ENCODE measurements at regions not wholly inside any gene's neighbourhood (a gene's known extent, or its start where the extent isn't known, plus 50 kb on each side); places are given as distances from the start of the nearest gene placed in this dataset.

GRCh38 chr4:122293374-122294365 lies 85.1 kb upstream of the ADAD1 start:
- peaks cover 0 to 63% (median 0%) of the 10 kb centered on the region in 3 donors for H3K36me3 ChIP-seq
- no peak for DNase-seq
- no peaks in the 10 kb centered on the region for H3K27me3 ChIP-seq
- intact Hi-C loops (cut with DNase I): no loop called here
- WGBS, 2 donors: 80 to 93% methylated on average over 1 to 3 of the region's 12 CpGs
- no peaks in the 10 kb centered on the region for H3K4me1 ChIP-seq
- no peak overlapping the region for H3K4me3 ChIP-seq
- no peaks in the 10 kb centered on the region for H3K9me3 ChIP-seq
- H3K27ac ChIP-seq: no peak overlapping the region
- TF ChIP-seq CTCF (IDR thresholded peaks at IDR 0.05) (no peak), POLR2A (IDR thresholded peaks at IDR 0.05) (no peak)

- TF ChIP-seq POLR2A (IDR thresholded peaks at IDR 0.05): no peak
- no peak for TF ChIP-seq CTCF (IDR thresholded peaks at IDR 0.05)
- DNase-seq: no peak
- H3K4me1 ChIP-seq: no peaks in the 10 kb centered on the region
- no peak overlapping the region for H3K27ac ChIP-seq
- 91 to 100% methylated on average over 1 of the region's 1 CpG for WGBS, 2 donors
- H3K36me3 ChIP-seq: peaks cover 0 to 52% (median 0%) of the 10 kb centered on the region in 3 donors
- H3K4me3 ChIP-seq: no peak overlapping the region
- no peaks in the 10 kb centered on the region for H3K9me3 ChIP-seq
- no peaks in the 10 kb centered on the region for H3K27me3 ChIP-seq
- intact Hi-C loops (cut with DNase I): no loop called here
Observed at GRCh38 chr4:122297694-122298093, 81.1 kb upstream of the ADAD1 start.

- DNase-seq: no peak
- Histone ChIP-seq H3K27ac (no peak overlapping the region), H3K4me3 (no peak overlapping the region), H3K9me3 (no peaks in the 10 kb centered on the region), H3K4me1 (no peaks in the 10 kb centered on the region), H3K36me3 (peaks cover 0 to 56% (median 0%) of the 10 kb centered on the region in 3 donors), H3K27me3 (no peaks in the 10 kb centered on the region)
- TF ChIP-seq CTCF (IDR thresholded peaks at IDR 0.05) (peak in 1 of 6 experiments; percentile 11), POLR2A (IDR thresholded peaks at IDR 0.05) (no peak)
- intact Hi-C loops (cut with DNase I): no loop called here
Observed at GRCh38 chr4:122300776-122301175, 78.0 kb upstream of the ADAD1 start.

- Histone ChIP-seq H3K4me3 (no peak overlapping the region), H3K27ac (no peak overlapping the region), H3K27me3 (no peaks in the 10 kb centered on the region), H3K36me3 (peaks cover 0 to 98% (median 5%) of the 10 kb centered on the region in 3 donors), H3K9me3 (no peaks in the 10 kb centered on the region), H3K4me1 (no peaks in the 10 kb centered on the region)
- no peak for DNase-seq
- WGBS, 2 donors: 63 to 67% methylated on average over 1 of the region's 1 CpG
- TF ChIP-seq CTCF (IDR thresholded peaks at IDR 0.05) (no peak), POLR2A (IDR thresholded peaks at IDR 0.05) (no peak)
- intact Hi-C loops (cut with DNase I): no loop called here
Observed at GRCh38 chr4:122305853-122306252, 73.0 kb upstream of the ADAD1 start.

GRCh38 chr4:122309988-122310626 lies 68.7 kb upstream of the ADAD1 start:
- intact Hi-C loops (cut with DNase I): no loop called here
- Histone ChIP-seq H3K36me3 (peaks cover 0 to 81% (median 5%) of the 10 kb centered on the region in 3 donors), H3K27me3 (no peaks in the 10 kb centered on the region), H3K4me1 (no peaks in the 10 kb centered on the region), H3K27ac (no peak overlapping the region), H3K9me3 (no peaks in the 10 kb centered on the region), H3K4me3 (no peak overlapping the region)
- WGBS, 2 donors: 80 to 86% methylated on average over 3 of the region's 3 CpGs
- DNase-seq: no peak
- TF ChIP-seq POLR2A (IDR thresholded peaks at IDR 0.05) (no peak), CTCF (IDR thresholded peaks at IDR 0.05) (peak in 2 of 6 experiments; percentile 37 to 49)

Measured in esophagus squamous epithelium (tissue), 5 donors.